ENCODE measurements at regions not wholly inside any gene's neighbourhood (a gene's known extent, or its start where the extent isn't known, plus 50 kb on each side); places are given as distances from the start of the nearest gene placed in this dataset.

- Histone ChIP-seq H3K4me3 (ENCODE audit: low read depth, low read length) (no peak overlapping the region), H3K27me3 (ENCODE audit: control insufficient read depth, insufficient read depth, low read length) (no peaks in the 10 kb centered on the region), H3K36me3 (ENCODE audit: control insufficient read depth, insufficient read depth, low read length) (no peaks in the 10 kb centered on the region)
- TF ChIP-seq CTCF (IDR thresholded peaks at IDR 0.05; ENCODE audit: insufficient read depth, low read depth, low read length), result no peak
- ChIA-PET POLR2A (no interaction called here), CTCF (no interaction called here)
- DNase-seq (ENCODE audit: low read depth), result no peak
Observed at GRCh38 chr6:165749163-165749562, 86.1 kb upstream of the PDE10A start.

- Histone ChIP-seq H3K27me3 (ENCODE audit: control insufficient read depth, insufficient read depth, low read length) (no peaks in the 10 kb centered on the region), H3K36me3 (ENCODE audit: control insufficient read depth, insufficient read depth, low read length) (no peaks in the 10 kb centered on the region), H3K4me3 (ENCODE audit: low read depth, low read length) (no peak overlapping the region)
- POLR2A ChIA-PET, result no interaction called here
- no peak for TF ChIP-seq CTCF (IDR thresholded peaks at IDR 0.05; ENCODE audit: insufficient read depth, low read depth, low read length)
- CTCF ChIA-PET, result no interaction called here
- no peak for DNase-seq (ENCODE audit: low read depth)
Observed at GRCh38 chr6:165748390-165748789, 85.3 kb upstream of the PDE10A start.

- ChIA-PET CTCF (no interaction called here), POLR2A (no interaction called here)
- DNase-seq (ENCODE audit: low read depth), result no peak
- Histone ChIP-seq H3K27me3 (ENCODE audit: control insufficient read depth, insufficient read depth, low read length) (no peaks in the 10 kb centered on the region), H3K4me3 (ENCODE audit: low read depth, low read length) (no peak overlapping the region), H3K36me3 (ENCODE audit: control insufficient read depth, insufficient read depth, low read length) (no peaks in the 10 kb centered on the region)
- no peak for TF ChIP-seq CTCF (IDR thresholded peaks at IDR 0.05; ENCODE audit: insufficient read depth, low read depth, low read length)
Observed at GRCh38 chr6:165747963-165748362, 84.9 kb upstream of the PDE10A start.

GRCh38 chr6:165746331-165746730 lies 83.3 kb upstream of the PDE10A start:
- ChIA-PET POLR2A (no interaction called here), CTCF (no interaction called here)
- TF ChIP-seq CTCF (IDR thresholded peaks at IDR 0.05; ENCODE audit: insufficient read depth, low read depth, low read length), result no peak
- no peaks in the 10 kb centered on the region for H3K27me3 ChIP-seq (ENCODE audit: control insufficient read depth, insufficient read depth, low read length)
- H3K36me3 ChIP-seq (ENCODE audit: control insufficient read depth, insufficient read depth, low read length), result no peaks in the 10 kb centered on the region
- no peak overlapping the region for H3K4me3 ChIP-seq (ENCODE audit: low read depth, low read length)
- DNase-seq (ENCODE audit: low read depth), result no peak

- DNase-seq (ENCODE audit: low read depth), result no peak
- ChIA-PET CTCF (interaction anchor here (0.8 kb wide), 1 partner anchor 16 kb away, joined by 3 read pairs; no protein-coding TSS in a partner anchor), POLR2A (no interaction called here)
- Histone ChIP-seq H3K36me3 (ENCODE audit: control insufficient read depth, insufficient read depth, low read length) (no peaks in the 10 kb centered on the region), H3K4me3 (ENCODE audit: low read depth, low read length) (no peak overlapping the region), H3K27me3 (ENCODE audit: control insufficient read depth, insufficient read depth, low read length) (no peaks in the 10 kb centered on the region)
- TF ChIP-seq CTCF (IDR thresholded peaks at IDR 0.05; ENCODE audit: insufficient read depth, low read depth, low read length), result no peak
Observed at GRCh38 chr6:165745492-165745891, 82.5 kb upstream of the PDE10A start.
